Suprapubic skin (tissue), 4 donors: ENCODE measurements at regions not wholly inside any gene's neighbourhood (a gene's known extent, or its start where the extent isn't known, plus 50 kb on each side); places are given as distances from the start of the nearest gene placed in this dataset.

Experiments
- CTCF ChIP-seq, 2 donors: fragments of 200-600 bp in 1 of 2; fragments of 450-650 bp in 1 of 2; sonication (generic) in 1 of 2; IDR thresholded peaks; one replicate each; pipeline ENCODE4 v1.5.1; 2016 to 2019; ENCODE audit warnings: antibody characterized with exemption in 2 of 2, mild to moderate bottlenecking in 1 of 2, moderate library complexity in 1 of 2
- EP300 ChIP-seq: sonication (generic); formaldehyde crosslinking; IDR thresholded peaks from one replicate; pipeline ENCODE4 v1.6.1; 2017; ENCODE audit warnings: antibody characterized with exemption
- POLR2A ChIP-seq, 2 donors: fragments of 450-650 bp; IDR thresholded peaks; one replicate each; pipeline ENCODE4 v1.6.1; 2017; ENCODE audit warnings: antibody characterized with exemption in 2 of 2, mild to moderate bottlenecking in 2 of 2, moderate library complexity in 2 of 2
- POLR2AphosphoS5 ChIP-seq, 3 donors: sonication (generic); formaldehyde crosslinking; IDR thresholded peaks; one replicate each; pipeline ENCODE4 v1.6.1; 2017; ENCODE audit warnings: antibody characterized with exemption in 3 of 3

GRCh38 chr14:51331486-51332367 lies 91.7 kb downstream of the TMX1 start:
- TF ChIP-seq EP300 (no peak), POLR2A (IDR thresholded peaks at IDR 0.05) (no peak), CTCF (IDR thresholded peaks at IDR 0.05) (no peak), POLR2AphosphoS5 (IDR thresholded peaks at IDR 0.05) (no peak)
